A673 (cell line): ENCODE measurements at regions not wholly inside any gene's neighbourhood (a gene's known extent, or its start where the extent isn't known, plus 50 kb on each side); places are given as distances from the start of the nearest gene placed in this dataset.

Experiments
- CTCF ChIP-seq: fragments of 300-800, 200-600 bp; sonication (generic); conservative IDR thresholded peaks from 2 replicates; pipeline ENCODE4 v1.5.1; 2017; ENCODE audit warnings: low read depth, mild to moderate bottlenecking, antibody characterized with exemption, low read length, moderate library complexity, mixed read lengths
- EZH2 ChIP-seq: fragments of 200-600 bp; sonication (generic); IDR thresholded peaks from 2 replicates; pipeline ENCODE4 v1.6.1; 2017; ENCODE audit warnings: borderline replicate concordance, low read depth, mild to moderate bottlenecking, mixed read lengths, antibody characterized with exemption, low read length; ENCODE audit not compliant: poor library complexity, severe bottlenecking

GRCh38 chr6:112576423-112576822 is 229.3 kb downstream of the RFPL4B start:
- TF ChIP-seq CTCF (no peak), EZH2 (no peak)
